SKM-1 treated with dmso at 0.1 percent for 144 hours (cell line): ENCODE measurements at regions not wholly inside any gene's neighbourhood (a gene's known extent, or its start where the extent isn't known, plus 50 kb on each side); places are given as distances from the start of the nearest gene placed in this dataset.
"Not testable (repeated sequence)": the region's sequence is repeated elsewhere in the genome, so short reads cannot be mapped to it uniquely, and the experiment has no call there.

Experiments
- DNase-seq: peaks from one replicate; lab custom pipeline; 2025; ENCODE audit not compliant: unreplicated experiment; lab: John Stamatoyannopoulos, UW

- DNase-seq: no peak
Observed at GRCh38 chr4:186813377-186814068, 89.9 kb upstream of the FAT1 start.

- no peak for DNase-seq
Observed at GRCh38 chr4:186814535-186815070, 90.9 kb upstream of the FAT1 start.

GRCh38 chr4:186819342-186820086 lies 95.9 kb upstream of the FAT1 start:
- no peak for DNase-seq

- no peak for DNase-seq
Observed at GRCh38 chr4:186820391-186820891, 96.8 kb upstream of the FAT1 start.

- no peak for DNase-seq
Observed at GRCh38 chr4:186823989-186824388, 100.3 kb upstream of the FAT1 start.

- DNase-seq: no peak
Observed at GRCh38 chr4:186825069-186825468, 101.4 kb upstream of the FAT1 start.

- no peak for DNase-seq
Observed at GRCh38 chr4:186826006-186826405, 102.3 kb upstream of the FAT1 start.

GRCh38 chr4:186826846-186827533 lies 103.3 kb upstream of the FAT1 start:
- no peak for DNase-seq

- no peak for DNase-seq
Observed at GRCh38 chr4:186827534-186827897, 103.9 kb upstream of the FAT1 start.

GRCh38 chr4:186829097-186829496 lies 105.4 kb upstream of the FAT1 start:
- no peak for DNase-seq

GRCh38 chr4:186829740-186830449 lies 106.2 kb upstream of the FAT1 start:
- no peak for DNase-seq

- no peak for DNase-seq
Observed at GRCh38 chr4:186831574-186831973, 107.9 kb upstream of the FAT1 start.

- DNase-seq: no peak
Observed at GRCh38 chr4:186832906-186833305, 109.2 kb upstream of the FAT1 start.

- not testable (repeated sequence) for DNase-seq
Observed at GRCh38 chr4:186837463-186837862, 113.8 kb upstream of the FAT1 start.

GRCh38 chr4:186838295-186838694 lies 114.6 kb upstream of the FAT1 start:
- DNase-seq: no peak

- peak; percentile 17 for DNase-seq
Observed at GRCh38 chr4:186839122-186840037, 115.7 kb upstream of the FAT1 start.

- DNase-seq: no peak
Observed at GRCh38 chr4:186840222-186840701, 116.6 kb upstream of the FAT1 start.

- DNase-seq: no peak
Observed at GRCh38 chr4:186840771-186841301, 117.2 kb upstream of the FAT1 start.

- DNase-seq: no peak
Observed at GRCh38 chr4:186844059-186844681, 120.5 kb upstream of the FAT1 start.
